Stimulated activated naive CD8-positive, alpha-beta T cell treated with anti-CD3 and anti-CD28 coated beads, Interleukin-15, Interleukin-2, amounts not matched to agents 100 ng/mL and 50 ng/mL, for 24 hours (primary cell): ENCODE measurements at regions not wholly inside any gene's neighbourhood (a gene's known extent, or its start where the extent isn't known, plus 50 kb on each side); places are given as distances from the start of the nearest gene placed in this dataset.

ENCODE experiments used
- H3K27ac Mint-ChIP-seq: one replicate; pipeline ENCODE4 v1.8.0; 2021; ENCODE audit warnings: mild to moderate bottlenecking, mixed read lengths
- H3K27me3 Mint-ChIP-seq: one replicate; pipeline ENCODE4 v1.8.0; 2021; ENCODE audit warnings: mixed read lengths
- H3K36me3 Mint-ChIP-seq: one replicate; pipeline ENCODE4 v1.8.0; 2021; ENCODE audit warnings: low read depth, mixed read lengths
- H3K4me1 Mint-ChIP-seq: one replicate; pipeline ENCODE4 v1.8.0; 2021; ENCODE audit warnings: low read depth, mixed read lengths
- H3K4me3 Mint-ChIP-seq: one replicate; pipeline ENCODE4 v1.8.0; 2021; ENCODE audit warnings: mild to moderate bottlenecking, mixed read lengths
- H3K9me3 Mint-ChIP-seq: one replicate; pipeline ENCODE4 v1.8.0; 2021; ENCODE audit warnings: mixed read lengths

GRCh38 chr4:20589436-20589835, 110.8 kb upstream of the PACRGL start:
- Mint-ChIP-seq H3K4me3 (no peak overlapping the region), H3K36me3 (no peaks in the 10 kb centered on the region), H3K4me1 (no peaks in the 10 kb centered on the region), H3K27me3 (no peaks in the 10 kb centered on the region), H3K27ac (no peak overlapping the region), H3K9me3 (no peaks in the 10 kb centered on the region)

- Mint-ChIP-seq H3K9me3 (no peaks in the 10 kb centered on the region), H3K27me3 (no peaks in the 10 kb centered on the region), H3K27ac (no peak overlapping the region), H3K36me3 (no peaks in the 10 kb centered on the region), H3K4me1 (no peaks in the 10 kb centered on the region), H3K4me3 (no peak overlapping the region)
Measured at GRCh38 chr4:20590849-20591248, 109.4 kb upstream of the PACRGL start.

DNA sequence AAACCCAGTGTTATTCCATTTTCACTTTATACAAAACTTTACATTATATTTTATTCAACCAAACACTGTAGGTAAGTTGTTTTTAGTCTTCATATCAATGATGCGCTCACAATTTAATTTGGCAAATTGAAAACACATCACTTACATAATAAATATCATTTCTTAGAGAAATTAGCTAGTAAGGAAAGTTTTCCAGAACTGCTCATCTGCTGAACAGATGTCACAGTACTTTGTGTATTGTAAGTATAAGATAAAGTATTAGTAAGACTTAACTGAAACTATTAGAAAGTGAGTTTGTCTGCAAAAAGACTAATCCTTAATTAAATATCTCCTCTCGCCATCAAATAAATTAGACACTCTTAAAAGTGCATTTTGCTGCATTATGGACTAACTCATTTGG, 108.7 kb upstream of the PACRGL start:
- Mint-ChIP-seq H3K9me3 (no peaks in the 10 kb centered on the region), H3K4me1 (no peaks in the 10 kb centered on the region), H3K27ac (no peak overlapping the region), H3K27me3 (no peaks in the 10 kb centered on the region), H3K36me3 (no peaks in the 10 kb centered on the region), H3K4me3 (no peak overlapping the region)

DNA sequence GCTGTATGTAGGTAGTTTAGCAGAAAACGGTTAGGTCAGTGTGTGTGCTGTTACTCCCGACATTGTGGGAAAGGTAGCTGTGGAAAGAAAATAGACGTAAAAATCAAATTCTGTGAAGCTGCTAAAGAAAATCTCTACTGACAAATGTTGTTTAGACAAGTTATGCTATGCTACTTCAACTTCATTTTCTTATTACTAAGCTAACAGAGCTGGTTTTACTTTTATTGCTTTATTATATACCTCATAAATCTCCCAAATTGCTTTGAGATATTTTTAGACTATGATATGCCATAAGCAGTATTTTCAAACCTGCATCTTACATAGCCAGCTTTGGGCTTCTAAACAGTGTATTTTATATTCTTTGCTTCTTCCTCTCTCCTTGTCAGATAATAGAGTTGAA, 108.2 kb upstream of the PACRGL start:
- no peaks in the 10 kb centered on the region for H3K36me3 Mint-ChIP-seq
- H3K9me3 Mint-ChIP-seq = no peaks in the 10 kb centered on the region
- no peak overlapping the region for H3K27ac Mint-ChIP-seq
- H3K4me3 Mint-ChIP-seq = no peak overlapping the region
- no peaks in the 10 kb centered on the region for H3K4me1 Mint-ChIP-seq
- no peaks in the 10 kb centered on the region for H3K27me3 Mint-ChIP-seq

DNA sequence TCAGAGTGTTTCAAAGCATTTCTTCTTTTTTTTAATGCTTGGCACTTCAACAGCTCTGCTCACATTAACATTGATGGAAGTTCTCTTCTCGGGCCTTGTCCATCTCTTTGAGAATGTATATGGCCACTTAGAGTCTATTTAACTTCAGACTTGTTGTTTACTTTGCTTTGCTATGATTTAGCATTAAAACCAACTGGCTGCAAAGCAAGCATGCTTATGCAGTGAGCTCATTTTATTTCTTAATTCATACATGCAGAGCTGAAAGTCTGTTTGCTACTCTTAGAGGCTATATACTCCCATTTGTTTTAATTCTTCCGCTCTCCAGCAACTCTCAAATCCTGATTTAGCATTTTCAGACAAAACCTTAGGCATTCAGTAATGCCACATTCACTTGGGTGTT, 107.6 kb upstream of the PACRGL start:
- H3K4me1 Mint-ChIP-seq = no peaks in the 10 kb centered on the region
- no peak overlapping the region for H3K4me3 Mint-ChIP-seq

DNA sequence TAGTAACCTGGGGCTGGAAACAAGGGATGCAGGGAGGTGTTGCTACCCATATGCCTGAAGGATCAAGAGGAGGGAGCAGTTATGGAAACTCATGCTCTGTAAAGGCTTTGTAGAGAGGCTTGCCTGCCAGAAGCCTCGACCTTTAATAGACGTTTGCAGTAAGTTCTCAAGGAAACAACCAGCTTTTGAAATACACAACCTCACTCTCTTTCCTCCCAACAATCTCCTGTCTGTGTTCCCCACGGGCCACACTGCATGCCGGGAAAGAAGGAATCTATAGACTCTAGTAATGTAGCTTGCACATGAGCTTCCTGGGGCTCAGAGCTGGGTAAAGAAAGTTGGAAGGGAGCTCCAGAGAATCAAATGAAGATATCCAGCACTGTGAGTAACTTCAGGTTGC, 101.6 kb upstream of the PACRGL start:
- no peaks in the 10 kb centered on the region for H3K4me1 Mint-ChIP-seq
- no peak overlapping the region for H3K27ac Mint-ChIP-seq
- no peaks in the 10 kb centered on the region for H3K36me3 Mint-ChIP-seq
- no peaks in the 10 kb centered on the region for H3K27me3 Mint-ChIP-seq
- H3K9me3 Mint-ChIP-seq = no peaks in the 10 kb centered on the region
- no peak overlapping the region for H3K4me3 Mint-ChIP-seq

More for the DNA sequence above, 107.6 kb upstream of the PACRGL start:
- no peaks in the 10 kb centered on the region for H3K36me3 Mint-ChIP-seq
- H3K9me3 Mint-ChIP-seq = no peaks in the 10 kb centered on the region
- H3K27ac Mint-ChIP-seq = no peak overlapping the region
- H3K27me3 Mint-ChIP-seq = no peaks in the 10 kb centered on the region

DNA sequence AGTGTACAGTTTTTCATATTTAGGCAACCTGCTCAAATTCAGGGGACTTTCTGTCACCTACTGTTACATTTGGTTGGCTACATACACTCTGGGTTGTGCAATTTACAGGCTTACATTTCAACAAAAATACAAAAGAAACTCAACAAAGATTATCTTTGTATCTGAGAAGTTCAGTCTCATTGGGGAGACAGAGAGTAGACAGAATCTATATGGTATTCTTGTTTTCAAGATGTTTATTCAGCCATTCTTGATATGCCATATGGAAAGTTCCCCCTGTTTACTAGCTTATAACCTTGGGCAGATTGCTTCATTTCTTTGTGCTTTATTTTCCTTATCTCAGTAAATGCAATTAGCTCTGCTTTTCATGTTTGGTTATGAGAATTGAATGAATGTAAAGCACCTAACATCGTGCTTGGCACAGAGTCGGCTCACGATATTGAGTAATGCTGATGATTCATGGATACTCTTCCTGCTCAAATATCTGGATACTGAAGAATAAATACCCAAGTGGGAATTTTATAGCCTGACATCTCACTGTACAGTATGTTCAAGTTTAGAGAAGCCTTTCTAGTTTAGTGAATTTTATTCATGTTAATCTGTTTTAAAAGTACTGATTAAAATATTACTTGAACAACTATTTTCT, 96.5 kb upstream of the PACRGL start:
- H3K4me1 Mint-ChIP-seq = no peaks in the 10 kb centered on the region

DNA sequence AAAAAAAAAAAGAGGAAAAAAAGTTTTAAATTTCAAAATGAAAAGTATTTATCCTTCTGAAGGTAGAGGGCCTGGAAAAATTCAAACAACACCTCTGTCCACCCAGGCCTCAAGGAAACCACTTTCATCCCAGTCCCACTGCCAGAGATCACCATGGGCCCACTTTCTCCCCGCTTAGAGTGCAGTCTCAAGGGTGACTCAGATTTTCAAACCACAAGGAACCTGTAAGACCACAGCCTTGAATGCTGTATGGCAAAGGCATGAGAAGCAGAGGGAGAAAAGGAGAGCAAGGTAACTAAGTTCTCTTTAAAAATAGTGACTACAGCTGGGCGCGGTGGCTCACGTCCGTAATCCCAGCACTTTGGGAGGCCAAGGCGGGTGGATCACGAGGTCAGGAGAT, 87.9 kb upstream of the PACRGL start:
- Mint-ChIP-seq H3K27ac (no peak overlapping the region), H3K27me3 (peaks cover 5% of the 10 kb centered on the region), H3K36me3 (no peaks in the 10 kb centered on the region), H3K9me3 (no peaks in the 10 kb centered on the region), H3K4me3 (no peak overlapping the region), H3K4me1 (no peaks in the 10 kb centered on the region)

More for the DNA sequence above, 96.5 kb upstream of the PACRGL start:
- no peaks in the 10 kb centered on the region for H3K27me3 Mint-ChIP-seq
- H3K4me3 Mint-ChIP-seq = no peak overlapping the region
- H3K36me3 Mint-ChIP-seq = no peaks in the 10 kb centered on the region
- no peaks in the 10 kb centered on the region for H3K9me3 Mint-ChIP-seq
- H3K27ac Mint-ChIP-seq = no peak overlapping the region

DNA sequence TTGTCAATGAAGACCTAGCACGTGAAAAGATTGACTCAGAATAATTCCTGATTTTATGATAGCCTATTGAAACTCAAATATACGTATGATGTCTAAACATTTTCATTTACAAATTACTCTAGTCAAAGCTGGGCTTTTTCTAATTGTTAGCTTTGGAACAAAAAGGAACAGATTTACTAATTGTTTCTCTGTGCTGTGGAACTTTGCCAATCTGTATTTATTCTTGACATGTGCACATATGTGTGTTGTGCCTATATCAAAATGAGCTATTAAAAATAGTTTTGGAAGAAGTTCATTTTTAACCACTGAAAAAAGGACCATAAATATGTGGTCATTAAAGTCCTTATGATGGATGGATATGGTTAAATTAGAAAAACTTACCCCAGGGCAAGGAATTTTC, 85.4 kb upstream of the PACRGL start:
- Mint-ChIP-seq H3K4me3 (no peak overlapping the region), H3K36me3 (no peaks in the 10 kb centered on the region), H3K9me3 (no peaks in the 10 kb centered on the region), H3K4me1 (no peaks in the 10 kb centered on the region), H3K27me3 (peaks cover 5% of the 10 kb centered on the region), H3K27ac (no peak overlapping the region)

DNA sequence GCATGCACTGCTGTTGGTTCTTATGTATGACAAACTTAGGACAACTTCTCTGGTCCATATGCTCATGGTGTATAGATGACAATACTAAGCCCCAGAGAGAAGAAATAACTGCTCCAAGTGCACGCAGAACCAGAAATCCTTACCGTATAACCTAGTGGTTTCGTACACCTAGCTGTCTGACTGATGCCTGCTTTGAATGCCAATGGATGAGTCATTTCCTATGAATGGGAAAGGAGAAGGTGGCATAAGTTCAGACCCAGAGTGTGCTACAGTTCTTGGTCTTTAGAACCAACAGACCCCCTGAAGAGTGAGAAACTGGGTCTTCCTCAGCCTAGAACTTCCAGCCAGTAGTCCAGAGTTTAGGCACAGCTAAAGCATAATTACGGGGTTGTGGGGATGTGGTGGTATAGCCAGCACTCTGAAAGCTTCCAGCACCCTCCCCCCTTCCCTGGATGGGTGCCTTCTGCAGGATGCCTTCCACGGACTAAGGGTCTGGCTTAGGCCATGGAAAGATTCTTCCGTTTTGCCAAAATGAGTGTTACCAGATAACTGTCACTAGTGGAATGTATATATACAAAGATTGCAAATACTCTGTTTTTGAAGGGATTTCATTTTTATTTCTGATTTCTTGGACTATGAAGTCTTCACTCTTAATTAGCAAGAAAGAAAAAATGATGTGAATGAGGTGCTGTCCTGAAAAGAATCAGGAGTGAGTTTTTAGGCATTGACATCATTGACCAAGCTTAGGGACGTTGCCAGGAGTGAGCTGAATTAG, 84.6 kb upstream of the PACRGL start:
- H3K4me1 Mint-ChIP-seq = no peaks in the 10 kb centered on the region
- H3K4me3 Mint-ChIP-seq = no peak overlapping the region
- H3K27ac Mint-ChIP-seq = no peak overlapping the region
- H3K27me3 Mint-ChIP-seq = peaks cover under 1% of the 10 kb centered on the region
- no peaks in the 10 kb centered on the region for H3K9me3 Mint-ChIP-seq
- no peaks in the 10 kb centered on the region for H3K36me3 Mint-ChIP-seq

DNA sequence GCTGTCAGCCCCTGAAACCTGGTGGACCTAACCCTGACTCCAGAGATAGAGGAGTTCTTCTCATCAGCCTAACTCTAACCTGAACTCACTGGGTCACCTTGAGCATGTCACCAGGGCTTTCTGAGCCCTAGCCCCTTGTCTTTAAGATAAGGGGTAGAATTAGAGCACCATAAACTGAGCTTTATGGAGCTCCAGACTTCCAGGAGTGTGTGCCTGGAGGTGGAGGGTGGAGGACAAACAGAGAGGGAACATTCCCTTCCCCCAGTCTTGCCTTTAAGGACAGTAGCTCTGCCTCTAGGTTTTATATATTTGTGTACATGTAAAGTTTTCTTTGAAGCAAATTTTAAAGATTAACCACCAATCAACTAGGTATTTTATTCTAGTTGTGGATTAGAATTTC, 83.9 kb upstream of the PACRGL start:
- H3K27ac Mint-ChIP-seq = no peak overlapping the region
- H3K4me3 Mint-ChIP-seq = no peak overlapping the region
- H3K9me3 Mint-ChIP-seq = no peaks in the 10 kb centered on the region
- H3K4me1 Mint-ChIP-seq = no peaks in the 10 kb centered on the region
- no peaks in the 10 kb centered on the region for H3K36me3 Mint-ChIP-seq
- H3K27me3 Mint-ChIP-seq = no peaks in the 10 kb centered on the region

DNA sequence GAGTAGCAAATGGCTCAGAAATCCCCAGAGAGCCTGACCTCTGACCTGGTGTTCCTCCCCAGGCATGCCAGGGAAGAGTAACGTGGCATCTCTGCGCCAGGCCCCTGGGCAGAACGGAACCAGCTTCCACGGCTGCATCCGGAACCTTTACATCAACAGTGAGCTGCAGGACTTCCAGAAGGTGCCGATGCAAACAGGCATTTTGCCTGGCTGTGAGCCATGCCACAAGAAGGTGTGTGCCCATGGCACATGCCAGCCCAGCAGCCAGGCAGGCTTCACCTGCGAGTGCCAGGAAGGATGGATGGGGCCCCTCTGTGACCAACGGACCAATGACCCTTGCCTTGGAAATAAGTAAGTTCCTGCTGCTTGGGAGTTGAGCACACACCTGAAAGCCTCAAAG, 83.4 kb upstream of the PACRGL start:
- no peak overlapping the region for H3K4me3 Mint-ChIP-seq
- no peaks in the 10 kb centered on the region for H3K27me3 Mint-ChIP-seq
- no peaks in the 10 kb centered on the region for H3K4me1 Mint-ChIP-seq
- no peak overlapping the region for H3K27ac Mint-ChIP-seq
- H3K36me3 Mint-ChIP-seq = no peaks in the 10 kb centered on the region
- no peaks in the 10 kb centered on the region for H3K9me3 Mint-ChIP-seq

DNA sequence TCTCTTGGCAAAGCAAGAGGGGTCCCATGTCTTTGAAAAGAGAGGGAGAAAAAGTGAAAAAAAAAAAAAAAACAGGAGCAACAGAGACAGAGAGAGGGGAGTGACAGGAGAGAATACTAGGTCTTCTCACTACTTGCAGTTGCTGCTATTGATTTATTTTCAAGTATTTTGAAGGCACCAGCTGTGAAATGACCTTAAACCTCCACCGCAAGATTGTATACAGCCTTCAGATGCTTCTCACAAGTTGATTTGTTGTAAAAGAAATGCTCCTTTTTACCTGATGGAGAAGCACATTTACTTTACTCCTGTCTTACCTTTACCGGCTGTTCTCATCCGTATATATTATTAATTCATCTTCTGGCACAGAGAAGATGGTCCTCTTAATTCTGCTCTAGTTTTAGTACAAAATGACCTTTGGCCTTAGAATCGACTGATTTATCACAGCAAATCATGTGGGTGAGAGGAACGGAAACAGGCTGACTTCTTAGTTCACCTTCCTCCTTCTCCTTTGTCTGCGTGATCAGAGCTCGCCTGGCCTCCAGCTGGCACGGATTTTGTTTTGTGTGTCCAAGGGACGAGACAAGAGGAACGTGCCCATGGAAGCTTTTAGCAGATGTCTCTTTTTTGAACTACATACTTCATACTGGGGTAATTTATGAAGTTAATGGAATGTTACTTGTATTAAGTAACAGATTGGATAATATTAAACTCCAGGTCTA, 82.4 kb upstream of the PACRGL start:
- H3K4me1 Mint-ChIP-seq = no peaks in the 10 kb centered on the region
- H3K27me3 Mint-ChIP-seq = no peaks in the 10 kb centered on the region
- no peak overlapping the region for H3K4me3 Mint-ChIP-seq
- no peaks in the 10 kb centered on the region for H3K9me3 Mint-ChIP-seq
- H3K36me3 Mint-ChIP-seq = no peaks in the 10 kb centered on the region
- H3K27ac Mint-ChIP-seq = no peak overlapping the region

GRCh38 chr4:20618731-20619130, 81.5 kb upstream of the PACRGL start:
- H3K9me3 Mint-ChIP-seq = no peaks in the 10 kb centered on the region
- H3K4me3 Mint-ChIP-seq = no peak overlapping the region
- no peaks in the 10 kb centered on the region for H3K36me3 Mint-ChIP-seq
- no peaks in the 10 kb centered on the region for H3K4me1 Mint-ChIP-seq
- no peaks in the 10 kb centered on the region for H3K27me3 Mint-ChIP-seq
- no peak overlapping the region for H3K27ac Mint-ChIP-seq

GRCh38 chr4:20621476-20621875, 78.8 kb upstream of the PACRGL start:
- Mint-ChIP-seq H3K27me3 (peaks cover 4% of the 10 kb centered on the region), H3K36me3 (no peaks in the 10 kb centered on the region), H3K4me1 (no peaks in the 10 kb centered on the region), H3K27ac (no peak overlapping the region), H3K4me3 (no peak overlapping the region), H3K9me3 (no peaks in the 10 kb centered on the region)
